Chondrocyte (in vitro differentiated cells): ENCODE measurements at regions not wholly inside any gene's neighbourhood (a gene's known extent, or its start where the extent isn't known, plus 50 kb on each side); places are given as distances from the start of the nearest gene placed in this dataset.

Experiments
- DNase-seq: peaks from one replicate; pipeline ENCODE4 v3.0.0; 2021; ENCODE audit warnings: mixed read lengths, low spot score
- H3K27ac Mint-ChIP-seq: one replicate; pipeline ENCODE4 v1.8.0; 2021; ENCODE audit warnings: mild to moderate bottlenecking, moderate library complexity, mixed read lengths; ENCODE audit not compliant: unreplicated experiment
- H3K27me3 Mint-ChIP-seq: 2 replicates; pipeline ENCODE4 v1.8.0; 2021; ENCODE audit warnings: low read depth, mixed read lengths
- H3K36me3 Mint-ChIP-seq: 2 replicates; pipeline ENCODE4 v1.8.0; 2021; ENCODE audit warnings: low read depth, mixed read lengths
- H3K4me1 Mint-ChIP-seq: 2 replicates; pipeline ENCODE4 v1.8.0; 2021; ENCODE audit warnings: low read depth, mild to moderate bottlenecking, mixed read lengths
- H3K4me3 Mint-ChIP-seq: one replicate; pipeline ENCODE4 v1.8.0; 2021; ENCODE audit warnings: mild to moderate bottlenecking, moderate library complexity, mixed read lengths; ENCODE audit not compliant: unreplicated experiment
- H3K9me3 Mint-ChIP-seq: 2 replicates; pipeline ENCODE4 v1.8.0; 2021; ENCODE audit warnings: low read depth, mixed read lengths
- CTCF ChIP-seq: fragments of 200-600 bp; sonication (generic); IDR thresholded peaks from 2 replicates; pipeline ENCODE4 v1.5.0; 2021; ENCODE audit warnings: antibody characterized with exemption, mild to moderate bottlenecking, moderate library complexity

- Mint-ChIP-seq H3K36me3 (no peaks in the 10 kb centered on the region), H3K4me3 (no peak overlapping the region), H3K9me3 (peaks cover 5% of the 10 kb centered on the region), H3K4me1 (no peaks in the 10 kb centered on the region), H3K27me3 (peaks cover 4% of the 10 kb centered on the region), H3K27ac (no peak overlapping the region)
- DNase-seq: no peak
- TF ChIP-seq CTCF: no peak
These were observed 257.5 kb downstream of the BARHL2 start for GRCh38 chr1:90459570-90459969.

- no peak for DNase-seq
- no peak overlapping the region for H3K4me3 Mint-ChIP-seq
- H3K36me3 Mint-ChIP-seq: no peaks in the 10 kb centered on the region
- peaks cover 4% of the 10 kb centered on the region for H3K9me3 Mint-ChIP-seq
- TF ChIP-seq CTCF: no peak
- H3K27me3 Mint-ChIP-seq: peaks cover 4% of the 10 kb centered on the region
- no peaks in the 10 kb centered on the region for H3K4me1 Mint-ChIP-seq
- no peak overlapping the region for H3K27ac Mint-ChIP-seq
These were observed 259.1 kb downstream of the BARHL2 start for GRCh38 chr1:90457985-90458384.

GRCh38 chr1:90452491-90452890, 264.6 kb downstream of the BARHL2 start:
- H3K9me3 Mint-ChIP-seq: no peaks in the 10 kb centered on the region
- TF ChIP-seq CTCF: no peak
- no peak for DNase-seq
- H3K4me3 Mint-ChIP-seq: no peak overlapping the region
- peaks cover 13% of the 10 kb centered on the region for H3K27me3 Mint-ChIP-seq
- H3K27ac Mint-ChIP-seq: no peak overlapping the region
- H3K36me3 Mint-ChIP-seq: no peaks in the 10 kb centered on the region
- no peaks in the 10 kb centered on the region for H3K4me1 Mint-ChIP-seq

- Mint-ChIP-seq H3K9me3 (no peaks in the 10 kb centered on the region), H3K4me1 (no peaks in the 10 kb centered on the region), H3K27me3 (peaks cover 15% of the 10 kb centered on the region), H3K27ac (no peak overlapping the region), H3K36me3 (no peaks in the 10 kb centered on the region), H3K4me3 (no peak overlapping the region)
- no peak for TF ChIP-seq CTCF
- no peak for DNase-seq
These were observed 273.7 kb downstream of the BARHL2 start for GRCh38 chr1:90443354-90443753.

- Mint-ChIP-seq H3K36me3 (no peaks in the 10 kb centered on the region), H3K27me3 (peaks cover 7% of the 10 kb centered on the region), H3K9me3 (no peaks in the 10 kb centered on the region), H3K27ac (no peak overlapping the region), H3K4me3 (no peak overlapping the region), H3K4me1 (no peaks in the 10 kb centered on the region)
- TF ChIP-seq CTCF: no peak
- no peak for DNase-seq
These were observed 281.8 kb downstream of the BARHL2 start for GRCh38 chr1:90435351-90435750.
